ENCODE measurements at regions not wholly inside any gene's neighbourhood (a gene's known extent, or its start where the extent isn't known, plus 50 kb on each side); places are given as distances from the start of the nearest gene placed in this dataset.

- Histone ChIP-seq H2AFZ (no peak overlapping the region), H3K79me2 (replicated peaks; ENCODE audit: insufficient read depth) (no peaks in the 10 kb centered on the region), H3K4me3 (no peak overlapping the region), H3K27ac (ENCODE audit: low read depth) (no peak overlapping the region), H3K4me1 (ENCODE audit: insufficient read depth) (no peaks in the 10 kb centered on the region; the same call in 1 of the 2 replicates), H3K27me3 (ENCODE audit: insufficient read depth) (no peaks in the 10 kb centered on the region), H3K9me2 (ENCODE audit: insufficient read depth) (peaks cover 14% of the 10 kb centered on the region), H3K4me2 (no peak overlapping the region), H3F3A (replicated peaks; ENCODE audit: low read depth) (no peaks in the 10 kb centered on the region), H3K36me3 (ENCODE audit: insufficient read depth) (no peaks in the 10 kb centered on the region; the same call in 1 of the 2 replicates), H4K20me1 (replicated peaks; ENCODE audit: insufficient read depth) (no peaks in the 10 kb centered on the region)
- Mint-ChIP-seq H3K27me3 (ENCODE audit: insufficient read depth, low read depth, poor library complexity) (no peaks in the 10 kb centered on the region), H3K9me3 (peaks cover 12% of the 10 kb centered on the region), H3K4me3 (no peak overlapping the region), H3K27ac (no peak overlapping the region), H3K4me1 (peaks cover 9% of the 10 kb centered on the region), H3K36me3 (ENCODE audit: low read depth) (peaks cover 11% of the 10 kb centered on the region)
- no peak for ATAC-seq
- DNase-seq (ENCODE audit: low spot score), result no peak
- TF ChIP-seq EZH2phosphoT487 (IDR thresholded peaks at IDR 0.05; ENCODE audit: unreplicated experiment) (no peak), CREB1 (CRISPR knock-in tag; IDR thresholded peaks at IDR 0.05; ENCODE audit: low read depth) (no peak), POLR2AphosphoS5 (IDR thresholded peaks at IDR 0.05; ENCODE audit: low read depth) (no peak), ETS1 (IDR thresholded peaks at IDR 0.05) (no peak), ZNF331 (CRISPR knock-in tag; IDR thresholded peaks at IDR 0.05; ENCODE audit: low read depth) (no peak), NANOG (IDR thresholded peaks at IDR 0.05; ENCODE audit: borderline replicate concordance) (no peak), REST (IDR thresholded peaks at IDR 0.05; ENCODE audit: unreplicated experiment) (no peak), EZH2 (IDR thresholded peaks at IDR 0.05; ENCODE audit: low read depth, unreplicated experiment) (no peak), ZNF462 (CRISPR knock-in tag; IDR thresholded peaks at IDR 0.05) (no peak), ZNF114 (CRISPR knock-in tag; IDR thresholded peaks at IDR 0.05) (no peak), CTCF (conservative IDR thresholded peaks at IDR 0.05; ENCODE audit: low read depth in 2 of 2) (no peak), STAT1 (IDR thresholded peaks at IDR 0.05; ENCODE audit: unreplicated experiment) (no peak), JUNB (IDR thresholded peaks at IDR 0.05; ENCODE audit: unreplicated experiment) (no peak)
These were observed 1027.0 kb downstream of the STIM2 start for GRCh38 chr4:27887646-27888045.
